ENCODE measurements at regions not wholly inside any gene's neighbourhood (a gene's known extent, or its start where the extent isn't known, plus 50 kb on each side); places are given as distances from the start of the nearest gene placed in this dataset.

GRCh38 chr10:90986870-90987269, 66.0 kb upstream of the ANKRD1 start:
- TF ChIP-seq POLR2A (IDR thresholded peaks at IDR 0.05) (no peak), CTCF (IDR thresholded peaks at IDR 0.05) (no peak)
